ENCODE measurements at regions not wholly inside any gene's neighbourhood (a gene's known extent, or its start where the extent isn't known, plus 50 kb on each side); places are given as distances from the start of the nearest gene placed in this dataset.
A peak's percentile ranks its signal among the peaks of the same experiment; 100 is the strongest.

DNA sequence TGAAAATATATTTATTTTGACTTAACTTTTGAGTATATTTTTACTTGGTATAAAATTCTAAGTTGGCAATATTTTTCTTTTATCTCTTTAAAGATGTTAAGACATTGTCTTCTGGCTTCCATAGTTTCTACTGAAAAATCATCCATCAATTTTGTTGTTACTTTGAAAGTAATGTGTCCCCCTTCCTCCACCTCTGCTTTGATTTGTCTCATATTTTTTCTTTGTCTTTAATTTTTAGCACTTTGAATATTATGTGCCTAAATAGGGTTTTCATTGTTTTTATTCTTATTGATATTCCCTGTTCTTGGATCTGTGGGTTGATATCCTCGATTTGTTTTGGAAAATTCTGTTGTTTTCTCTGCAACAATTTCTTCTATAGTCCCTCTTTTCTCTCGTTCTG lies 157.4 kb downstream of the CD47 start:
- no peak overlapping the region for H3K4me3 ChIP-seq
- H3K9ac ChIP-seq (ENCODE audit: insufficient read depth in 1 of 2, low read length in 2 of 2): no peak overlapping the region
- no peaks in the 10 kb centered on the region for H3K27me3 ChIP-seq (ENCODE audit: control insufficient read depth in 3 of 3, insufficient read depth in 3 of 3, low read length in 2 of 3)
- H3K9me3 ChIP-seq (ENCODE audit: control insufficient read depth in 4 of 4, insufficient read depth in 3 of 4, low read length in 3 of 4): no peaks in the 10 kb centered on the region
- ATAC-seq (ENCODE audit: insufficient read depth, low FRiP score) (no peak), DNase-seq (no peak)
- 92 to 96% methylated on average over 2 of the region's 2 CpGs for WGBS, 2 donors
- no peaks in the 10 kb centered on the region for H3K4me1 ChIP-seq (ENCODE audit: control insufficient read depth in 5 of 5, insufficient read depth in 5 of 5, low read length in 5 of 5)
- TF ChIP-seq, protein P1, sequence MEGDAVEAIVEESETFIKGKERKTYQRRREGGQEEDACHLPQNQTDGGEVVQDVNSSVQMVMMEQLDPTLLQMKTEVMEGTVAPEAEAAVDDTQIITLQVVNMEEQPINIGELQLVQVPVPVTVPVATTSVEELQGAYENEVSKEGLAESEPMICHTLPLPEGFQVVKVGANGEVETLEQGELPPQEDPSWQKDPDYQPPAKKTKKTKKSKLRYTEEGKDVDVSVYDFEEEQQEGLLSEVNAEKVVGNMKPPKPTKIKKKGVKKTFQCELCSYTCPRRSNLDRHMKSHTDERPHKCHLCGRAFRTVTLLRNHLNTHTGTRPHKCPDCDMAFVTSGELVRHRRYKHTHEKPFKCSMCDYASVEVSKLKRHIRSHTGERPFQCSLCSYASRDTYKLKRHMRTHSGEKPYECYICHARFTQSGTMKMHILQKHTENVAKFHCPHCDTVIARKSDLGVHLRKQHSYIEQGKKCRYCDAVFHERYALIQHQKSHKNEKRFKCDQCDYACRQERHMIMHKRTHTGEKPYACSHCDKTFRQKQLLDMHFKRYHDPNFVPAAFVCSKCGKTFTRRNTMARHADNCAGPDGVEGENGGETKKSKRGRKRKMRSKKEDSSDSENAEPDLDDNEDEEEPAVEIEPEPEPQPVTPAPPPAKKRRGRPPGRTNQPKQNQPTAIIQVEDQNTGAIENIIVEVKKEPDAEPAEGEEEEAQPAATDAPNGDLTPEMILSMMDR (IDR thresholded peaks at IDR 0.05; ENCODE audit: control extremely low read depth, extremely low read depth): no peak
- no peaks in the 10 kb centered on the region for H3K36me3 ChIP-seq (ENCODE audit: control insufficient read depth in 4 of 4, insufficient read depth in 4 of 4, low read length in 4 of 4)
- no peak overlapping the region for H3K27ac ChIP-seq (ENCODE audit: low read depth in 1 of 2, low read length in 1 of 2)

DNA sequence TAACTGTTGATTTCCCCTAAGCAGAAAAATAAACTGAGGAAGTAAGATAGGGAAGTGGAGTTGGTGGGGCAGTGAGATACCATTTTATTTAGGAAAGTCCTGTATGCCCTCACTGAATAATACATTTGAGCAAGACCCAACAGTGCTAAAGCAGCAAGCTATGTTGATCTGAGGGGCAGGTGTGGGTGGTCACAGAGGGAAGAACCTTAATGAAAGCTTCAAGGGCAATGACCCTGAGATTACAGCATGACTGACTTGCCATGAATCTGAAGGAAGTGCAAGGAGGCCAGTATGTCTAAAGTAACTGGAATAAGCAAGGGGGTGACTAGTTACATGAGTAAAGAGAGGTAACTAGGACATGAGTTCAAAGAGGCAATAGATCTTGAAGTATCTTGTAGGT lies 159.5 kb downstream of the CD47 start:
- Histone ChIP-seq H3K9me3 (ENCODE audit: control insufficient read depth in 4 of 4, insufficient read depth in 3 of 4, low read length in 3 of 4) (no peaks in the 10 kb centered on the region), H3K36me3 (ENCODE audit: control insufficient read depth in 4 of 4, insufficient read depth in 4 of 4, low read length in 4 of 4) (no peaks in the 10 kb centered on the region), H3K27me3 (ENCODE audit: control insufficient read depth in 3 of 3, insufficient read depth in 3 of 3, low read length in 2 of 3) (peaks cover 0 to 2% (median 0%) of the 10 kb centered on the region in 3 donors), H3K4me3 (no peak overlapping the region), H3K9ac (ENCODE audit: insufficient read depth in 1 of 2, low read length in 2 of 2) (no peak overlapping the region), H3K4me1 (ENCODE audit: control insufficient read depth in 5 of 5, insufficient read depth in 5 of 5, low read length in 5 of 5) (peaks cover 0 to 5% (median 1%) of the 10 kb centered on the region in 5 donors), H3K27ac (ENCODE audit: low read depth in 1 of 2, low read length in 1 of 2) (no peak overlapping the region)
- ATAC-seq (ENCODE audit: insufficient read depth, low FRiP score) (no peak), DNase-seq (no peak)
- TF ChIP-seq, protein P1 (IDR thresholded peaks at IDR 0.05; ENCODE audit: control extremely low read depth, extremely low read depth): no peak

DNA sequence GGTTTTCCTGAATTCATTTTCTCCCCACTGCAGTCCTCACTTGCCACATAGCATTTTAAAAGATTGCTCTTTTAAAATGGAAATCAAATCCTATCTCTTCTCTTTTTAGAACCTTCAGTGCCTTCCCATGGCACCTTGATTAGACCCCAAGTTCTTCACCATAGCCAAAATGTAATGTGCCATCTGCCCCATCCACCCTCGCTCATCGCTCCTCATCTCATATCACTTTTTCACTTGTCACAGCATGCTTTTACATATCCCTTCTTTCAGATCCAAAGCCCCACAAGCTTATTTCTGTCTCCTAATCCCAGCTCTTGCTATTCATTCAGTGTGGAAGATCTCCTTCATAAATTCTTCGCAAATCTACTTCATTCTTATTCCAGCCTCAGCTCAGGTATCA lies 161.7 kb downstream of the CD47 start:
- WGBS, 2 donors: 98% methylated on average over 3 of the region's 3 CpGs
- H3K9me3 ChIP-seq (ENCODE audit: control insufficient read depth in 4 of 4, insufficient read depth in 3 of 4, low read length in 3 of 4): no peaks in the 10 kb centered on the region
- H3K9ac ChIP-seq (ENCODE audit: insufficient read depth in 1 of 2, low read length in 2 of 2): no peak overlapping the region
- ATAC-seq (ENCODE audit: insufficient read depth, low FRiP score) (no peak), DNase-seq (no peak)
- peaks cover 0 to 2% (median 0%) of the 10 kb centered on the region in 3 donors for H3K27me3 ChIP-seq (ENCODE audit: control insufficient read depth in 3 of 3, insufficient read depth in 3 of 3, low read length in 2 of 3)
- no peaks in the 10 kb centered on the region for H3K36me3 ChIP-seq (ENCODE audit: control insufficient read depth in 4 of 4, insufficient read depth in 4 of 4, low read length in 4 of 4)
- no peak overlapping the region for H3K27ac ChIP-seq (ENCODE audit: low read depth in 1 of 2, low read length in 1 of 2)
- TF ChIP-seq, protein P1 (IDR thresholded peaks at IDR 0.05; ENCODE audit: control extremely low read depth, extremely low read depth): no peak
- peaks cover 0 to 5% (median 1%) of the 10 kb centered on the region in 5 donors for H3K4me1 ChIP-seq (ENCODE audit: control insufficient read depth in 5 of 5, insufficient read depth in 5 of 5, low read length in 5 of 5)
- H3K4me3 ChIP-seq: no peak overlapping the region

DNA sequence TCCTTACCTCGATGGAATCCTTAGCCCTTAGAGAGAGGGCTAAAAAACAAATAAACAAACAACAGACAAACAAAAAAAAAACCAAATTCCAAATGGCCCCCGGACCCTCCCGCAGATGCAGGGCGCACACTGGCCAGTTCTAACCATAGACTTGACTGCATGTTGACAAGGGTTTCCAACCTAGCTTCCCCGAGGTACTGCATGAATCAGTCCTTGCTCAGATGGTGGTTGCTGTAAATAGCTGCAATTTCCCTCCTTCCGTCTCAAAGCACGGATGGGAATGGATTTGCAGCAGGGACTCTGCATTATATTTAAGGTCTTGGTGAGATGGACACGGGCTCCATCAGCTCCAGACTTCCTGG lies 162.8 kb downstream of the CD47 start:
- DNase-seq: peak; percentile 20 to 37 (median 31)

More for the DNA sequence above, 162.8 kb downstream of the CD47 start:
- peak; percentile 15 for ATAC-seq (ENCODE audit: insufficient read depth, low FRiP score)
- H3K4me3 ChIP-seq: peak overlapping the region; percentile 44
- peaks cover 0 to 5% (median 1%) of the 10 kb centered on the region in 5 donors for H3K4me1 ChIP-seq (ENCODE audit: control insufficient read depth in 5 of 5, insufficient read depth in 5 of 5, low read length in 5 of 5)
- H3K9me3 ChIP-seq (ENCODE audit: control insufficient read depth in 4 of 4, insufficient read depth in 3 of 4, low read length in 3 of 4): no peaks in the 10 kb centered on the region
- WGBS, 2 donors: 11% methylated on average over 8 of the region's 8 CpGs
- no peak overlapping the region for H3K9ac ChIP-seq (ENCODE audit: insufficient read depth in 1 of 2, low read length in 2 of 2)
- H3K27ac ChIP-seq (ENCODE audit: low read depth in 1 of 2, low read length in 1 of 2): no peak overlapping the region
- TF ChIP-seq, protein P1 (IDR thresholded peaks at IDR 0.05; ENCODE audit: control extremely low read depth, extremely low read depth): no peak
- no peaks in the 10 kb centered on the region for H3K36me3 ChIP-seq (ENCODE audit: control insufficient read depth in 4 of 4, insufficient read depth in 4 of 4, low read length in 4 of 4)
- peaks cover 0 to 2% (median 0%) of the 10 kb centered on the region in 3 donors for H3K27me3 ChIP-seq (ENCODE audit: control insufficient read depth in 3 of 3, insufficient read depth in 3 of 3, low read length in 2 of 3)
